Brain microvascular endothelial cell (primary cell): ENCODE measurements at regions not wholly inside any gene's neighbourhood (a gene's known extent, or its start where the extent isn't known, plus 50 kb on each side); places are given as distances from the start of the nearest gene placed in this dataset.

Experiments used
- DNase-seq: peaks from one replicate; pipeline ENCODE4 v3.0.0-alpha.2; 2020
- H3K27ac ChIP-seq: fragments of 250-450 bp; sonication (Bioruptor Pico); 2 replicates; pipeline ENCODE4 v1.5.1; 2020; ENCODE audit warnings: mild to moderate bottlenecking, moderate library complexity
- H3K27me3 ChIP-seq: fragments of 250-450 bp; sonication (Bioruptor Pico); replicated peaks from 2 replicates; pipeline ENCODE4 v1.5.1; 2020; ENCODE audit warnings: mild to moderate bottlenecking
- H3K36me3 ChIP-seq: fragments of 250-450 bp; sonication (Bioruptor Pico); replicated peaks from 2 replicates; pipeline ENCODE4 v1.5.1; 2020; ENCODE audit warnings: mild to moderate bottlenecking
- H3K4me3 ChIP-seq: 2 replicates; pipeline ENCODE4 v1.5.1; 2011; ENCODE audit warnings: low read depth, mild to moderate bottlenecking, control low read depth, low read length, moderate library complexity
- CTCF ChIP-seq: IDR thresholded peaks from 2 replicates; pipeline ENCODE4 v1.5.1; 2011; ENCODE audit warnings: low read depth, mild to moderate bottlenecking, moderate library complexity, low read length, control low read depth, inconsistent platforms; ENCODE audit errors: missing control alignments
- in situ Hi-C: cut with HindIII; loops from 2 replicates; pipeline ENCODE4 v1.10.0; 2017; ENCODE audit warnings: low sequenced_read_pairs, low pct_ligation_motif_present

- Histone ChIP-seq H3K27ac (no peak overlapping the region), H3K4me3 (no peak overlapping the region), H3K27me3 (no peaks in the 10 kb centered on the region), H3K36me3 (no peaks in the 10 kb centered on the region)
- no peak for TF ChIP-seq CTCF
- in situ Hi-C loops = no loop called here
- DNase-seq = no peak
These were observed 103.7 kb upstream of the IFNG-AS1 start for GRCh38 chr12:67885375-67886169.

GRCh38 chr12:67887065-67887464 is 102.2 kb upstream of the IFNG-AS1 start:
- Histone ChIP-seq H3K36me3 (no peaks in the 10 kb centered on the region), H3K27ac (no peak overlapping the region), H3K27me3 (no peaks in the 10 kb centered on the region), H3K4me3 (no peak overlapping the region)
- no peak for DNase-seq
- no peak for TF ChIP-seq CTCF
- in situ Hi-C loops = no loop called here

GRCh38 chr12:67889931-67890330 is 99.3 kb upstream of the IFNG-AS1 start:
- Histone ChIP-seq H3K36me3 (no peaks in the 10 kb centered on the region), H3K27ac (no peak overlapping the region), H3K27me3 (no peaks in the 10 kb centered on the region), H3K4me3 (no peak overlapping the region)
- TF ChIP-seq CTCF = no peak
- DNase-seq = no peak
- in situ Hi-C loops = no loop called here

GRCh38 chr12:67890726-67891258 is 98.5 kb upstream of the IFNG-AS1 start:
- in situ Hi-C loops = no loop called here
- Histone ChIP-seq H3K27ac (no peak overlapping the region), H3K27me3 (no peaks in the 10 kb centered on the region), H3K4me3 (no peak overlapping the region), H3K36me3 (no peaks in the 10 kb centered on the region)
- TF ChIP-seq CTCF = no peak
- no peak for DNase-seq

- in situ Hi-C loops = no loop called here
- no peak for TF ChIP-seq CTCF
- Histone ChIP-seq H3K36me3 (no peaks in the 10 kb centered on the region), H3K27ac (no peak overlapping the region), H3K4me3 (no peak overlapping the region), H3K27me3 (no peaks in the 10 kb centered on the region)
- no peak for DNase-seq
These were observed 97.7 kb upstream of the IFNG-AS1 start for GRCh38 chr12:67891596-67891995.
